ENCODE measurements at regions not wholly inside any gene's neighbourhood (a gene's known extent, or its start where the extent isn't known, plus 50 kb on each side); places are given as distances from the start of the nearest gene placed in this dataset.

GRCh38 chr7:116327135-116327534 lies 116.8 kb downstream of the TES start:
- Histone ChIP-seq H3K27me3 (no peaks in the 10 kb centered on the region), H3K4me3 (no peak overlapping the region), H3K4me1 (no peaks in the 10 kb centered on the region), H3K27ac (no peak overlapping the region), H3K9me3 (no peaks in the 10 kb centered on the region), H3K36me3 (no peaks in the 10 kb centered on the region)
- no peak for DNase-seq (ENCODE audit: low spot score in 2 of 2)
- intact Hi-C loops (cut with DNase I; ENCODE audit: low total_unique reads), result no loop called here
- TF ChIP-seq POLR2AphosphoS5 (IDR thresholded peaks at IDR 0.05) (no peak), CTCF (IDR thresholded peaks at IDR 0.05) (no peak), POLR2A (IDR thresholded peaks at IDR 0.05) (no peak)

GRCh38 chr7:116327752-116328151 lies 117.4 kb downstream of the TES start:
- no peak for DNase-seq (ENCODE audit: low spot score in 2 of 2)
- TF ChIP-seq CTCF (IDR thresholded peaks at IDR 0.05) (no peak), POLR2A (IDR thresholded peaks at IDR 0.05) (no peak), POLR2AphosphoS5 (IDR thresholded peaks at IDR 0.05) (no peak)
- H3K9me3 ChIP-seq, result no peaks in the 10 kb centered on the region
- H3K36me3 ChIP-seq, result no peaks in the 10 kb centered on the region
- no peaks in the 10 kb centered on the region for H3K27me3 ChIP-seq
- intact Hi-C loops (cut with DNase I; ENCODE audit: low total_unique reads), result no loop called here
- no peak overlapping the region for H3K4me3 ChIP-seq
- H3K4me1 ChIP-seq, result no peaks in the 10 kb centered on the region
- no peak overlapping the region for H3K27ac ChIP-seq

GRCh38 chr7:116328161-116328560 lies 117.8 kb downstream of the TES start:
- H3K36me3 ChIP-seq, result no peaks in the 10 kb centered on the region
- DNase-seq (ENCODE audit: low spot score in 2 of 2), result no peak
- intact Hi-C loops (cut with DNase I; ENCODE audit: low total_unique reads), result no loop called here
- no peak overlapping the region for H3K4me3 ChIP-seq
- TF ChIP-seq POLR2AphosphoS5 (IDR thresholded peaks at IDR 0.05), result no peak
- TF ChIP-seq CTCF (IDR thresholded peaks at IDR 0.05), result no peak
- H3K9me3 ChIP-seq, result no peaks in the 10 kb centered on the region
- no peaks in the 10 kb centered on the region for H3K4me1 ChIP-seq
- no peaks in the 10 kb centered on the region for H3K27me3 ChIP-seq
- no peak overlapping the region for H3K27ac ChIP-seq

GRCh38 chr7:116329686-116330503 lies 119.6 kb downstream of the TES start:
- intact Hi-C loops (cut with DNase I; ENCODE audit: low total_unique reads), result no loop called here

More at GRCh38 chr7:116329686-116330503, 119.6 kb downstream of the TES start:
- no peak for TF ChIP-seq POLR2A (IDR thresholded peaks at IDR 0.05)
- TF ChIP-seq POLR2AphosphoS5 (IDR thresholded peaks at IDR 0.05), result no peak
- no peak for TF ChIP-seq CTCF (IDR thresholded peaks at IDR 0.05)
- no peak for DNase-seq (ENCODE audit: low spot score in 2 of 2)
- no peaks in the 10 kb centered on the region for H3K9me3 ChIP-seq
- no peaks in the 10 kb centered on the region for H3K4me1 ChIP-seq
- no peak overlapping the region for H3K27ac ChIP-seq
- H3K4me3 ChIP-seq, result no peak overlapping the region
- no peaks in the 10 kb centered on the region for H3K36me3 ChIP-seq
- no peaks in the 10 kb centered on the region for H3K27me3 ChIP-seq
